H1 (cell line): ENCODE measurements at regions not wholly inside any gene's neighbourhood (a gene's known extent, or its start where the extent isn't known, plus 50 kb on each side); places are given as distances from the start of the nearest gene placed in this dataset.

Experiments
- CTCF ChIA-PET: fragments of 300-600 bp; sonication (Branson Sonifier 250); formaldehyde crosslinking; loops from one replicate; lab custom pipeline; 2021; ENCODE audit not compliant: partially characterized antibody; lab: Charles Lee
- POLR2A ChIA-PET: fragments of 300-600 bp; sonication (Branson Sonifier 250); formaldehyde crosslinking; loops from one replicate; lab custom pipeline; 2021; ENCODE audit warnings: inconsistent platforms; ENCODE audit not compliant: partially characterized antibody; lab: Charles Lee
- DNase-seq, 2 experiments: peaks; one replicate each; pipeline versions ENCODE4 v3.0.0 to v3.0.0-alpha.2; 2010 to 2022; ENCODE audit warnings: low spot score in 2 of 2, low read depth in 1 of 2, mixed read lengths in 1 of 2
- FAIRE-seq: peaks from 2 replicates; lab custom pipeline; 2011; peaks lifted over from hg19 to GRCh38; lab: Jason Lieb, UNC
- H2AFZ ChIP-seq: 2 replicates; pipeline ENCODE4 v1.8.1; 2012; ENCODE audit warnings: low read length, inconsistent platforms
- H2AK5ac ChIP-seq: 2 replicates; pipeline ENCODE4 v1.6.1; 2013; ENCODE audit warnings: low read depth, low read length
- H2BK120ac ChIP-seq: replicated peaks from 2 replicates; pipeline ENCODE3; 2013; ENCODE audit warnings: low read depth, low read length, inconsistent platforms
- H2BK12ac ChIP-seq: 2 replicates; pipeline ENCODE4 v1.6.1; 2013; ENCODE audit warnings: low read depth, low read length
- H2BK15ac ChIP-seq: 2 replicates; pipeline ENCODE4 v1.6.1; 2013; ENCODE audit warnings: low read length
- H2BK20ac ChIP-seq: 2 replicates; pipeline ENCODE4 v1.6.1; 2013; ENCODE audit warnings: low read length
- H2BK5ac ChIP-seq: 2 replicates; pipeline ENCODE4 v1.6.1; 2013; ENCODE audit warnings: low read depth, low read length
- H3K14ac ChIP-seq: 2 replicates; pipeline ENCODE4 v1.6.1; 2013; ENCODE audit warnings: inconsistent platforms; ENCODE audit not compliant: insufficient read length
- H3K18ac ChIP-seq: 2 replicates; pipeline ENCODE4 v1.6.1; 2013; ENCODE audit warnings: low read length; ENCODE audit errors: extremely low read depth
- H3K23ac ChIP-seq: 2 replicates; pipeline ENCODE4 v1.6.1; 2013; ENCODE audit warnings: inconsistent platforms; ENCODE audit not compliant: insufficient read length
- H3K23me2 ChIP-seq: 2 replicates; pipeline ENCODE4 v1.6.1; 2013; ENCODE audit warnings: low read depth, low read length
- H3K27ac ChIP-seq: 2 replicates; pipeline ENCODE4 v1.6.1; 2011; ENCODE audit warnings: low read depth, low read length, inconsistent platforms
- H3K27me3 ChIP-seq, 4 experiments: replicated peaks in 1 of 4; 1 replicate in 1 of 4; 2 replicates in 3 of 4; pipeline versions ENCODE4 v1.6.1 to v1.8.1; 2011 to 2013; ENCODE audit warnings: low read length in 3 of 4, mild to moderate bottlenecking in 3 of 4, inconsistent platforms in 2 of 4, mixed read lengths in 2 of 4, moderate library complexity in 1 of 4; ENCODE audit not compliant: control insufficient read depth in 3 of 4, insufficient read depth in 3 of 4; ENCODE audit errors: extremely low read depth in 1 of 4
- H3K36me3 ChIP-seq, 4 experiments: 2 replicates each; pipeline versions ENCODE4 v1.6.1 to v1.8.1; 2011 to 2013; ENCODE audit warnings: mild to moderate bottlenecking in 4 of 4, low read length in 3 of 4, moderate library complexity in 2 of 4, control low read depth in 1 of 4, inconsistent platforms in 1 of 4; ENCODE audit not compliant: insufficient read depth in 4 of 4, control insufficient read depth in 2 of 4
- H3K4ac ChIP-seq: replicated peaks from 2 replicates; pipeline ENCODE3; 2013; ENCODE audit warnings: low read length, low read depth, mixed read lengths, inconsistent platforms; ENCODE audit not compliant: insufficient read length
- H3K4me1 ChIP-seq, 4 experiments: replicated peaks in 1 of 4; 1 replicate in 1 of 4; 2 replicates in 3 of 4; pipeline versions ENCODE4 v1.6.1 to v1.8.1; 2011 to 2013; ENCODE audit warnings: low read length in 3 of 4, inconsistent platforms in 2 of 4, mixed read lengths in 1 of 4; ENCODE audit not compliant: insufficient read depth in 4 of 4, control insufficient read depth in 3 of 4
- H3K4me2 ChIP-seq, 2 experiments: 2 replicates each; pipeline versions ENCODE4 v1.6.1 to v1.8.1; 2011 to 2013; ENCODE audit warnings: low read depth in 2 of 2, low read length in 2 of 2, control low read depth in 1 of 2, inconsistent platforms in 1 of 2, mild to moderate bottlenecking in 1 of 2; ENCODE audit not compliant: insufficient read depth in 1 of 2
- H3K4me3 ChIP-seq, 4 experiments: fragments of 200-600, 300-600 bp in 1 of 4; sonication (generic), shearing (Covaris generic), sonication (Bioruptor Twin) in 1 of 4; 2 replicates each; pipeline versions ENCODE4 v1.5.1 to v1.8.1; 2011 to 2016; ENCODE audit warnings: low read length in 4 of 4, low read depth in 3 of 4, control low read depth in 2 of 4, inconsistent platforms in 2 of 4, mild to moderate bottlenecking in 2 of 4, mixed read lengths in 1 of 4, moderate library complexity in 1 of 4; ENCODE audit not compliant: insufficient read depth in 2 of 4; ENCODE audit errors: extremely low read depth in 1 of 4
- H3K56ac ChIP-seq: replicated peaks from 2 replicates; pipeline ENCODE3; 2013; ENCODE audit warnings: low read depth, mild to moderate bottlenecking, mixed read lengths, low read length, inconsistent platforms; ENCODE audit not compliant: insufficient read length
- H3K79me1 ChIP-seq: 2 replicates; pipeline ENCODE4 v1.6.1; 2013; ENCODE audit warnings: low read depth, low read length, control low read depth
- H3K79me2 ChIP-seq, 2 experiments: 2 replicates each; pipeline versions ENCODE4 v1.6.1 to v1.8.1; 2012 to 2013; ENCODE audit warnings: low read length in 2 of 2, mild to moderate bottlenecking in 2 of 2, inconsistent platforms in 1 of 2; ENCODE audit not compliant: insufficient read depth in 2 of 2, control insufficient read depth in 1 of 2
- H3K9ac ChIP-seq, 4 experiments: replicated peaks in 1 of 4; 1 replicate in 1 of 4; 2 replicates in 3 of 4; pipeline versions ENCODE4 v1.6.1 to v1.8.1; 2011 to 2013; ENCODE audit warnings: low read depth in 3 of 4, low read length in 3 of 4, control low read depth in 2 of 4, mild to moderate bottlenecking in 2 of 4, moderate library complexity in 2 of 4, inconsistent platforms in 1 of 4; ENCODE audit errors: extremely low read depth in 1 of 4
- H3K9me3 ChIP-seq, 2 experiments: 2 replicates each; pipeline versions ENCODE4 v1.6.1 to v1.8.1; 2012 to 2013; ENCODE audit warnings: mild to moderate bottlenecking in 2 of 2, moderate library complexity in 2 of 2, control low read depth in 1 of 2, inconsistent platforms in 1 of 2, low read depth in 1 of 2, low read length in 1 of 2, mixed read lengths in 1 of 2; ENCODE audit not compliant: insufficient read depth in 2 of 2
- H4K20me1 ChIP-seq, 2 experiments: replicated peaks in 1 of 2; 2 replicates each; pipeline versions ENCODE3 to v1.8.1; 2011 to 2013; ENCODE audit warnings: inconsistent platforms in 2 of 2, low read length in 2 of 2, mild to moderate bottlenecking in 1 of 2; ENCODE audit not compliant: insufficient read depth in 2 of 2, control insufficient read depth in 1 of 2
- H4K5ac ChIP-seq: 2 replicates; pipeline ENCODE4 v1.6.1; 2013; ENCODE audit warnings: low read length, low read depth, mixed read lengths, inconsistent platforms; ENCODE audit not compliant: insufficient read length
- H4K8ac ChIP-seq: 2 replicates; pipeline ENCODE4 v1.8.0; 2013; ENCODE audit warnings: mild to moderate bottlenecking, moderate library complexity, low read length, inconsistent platforms; ENCODE audit not compliant: insufficient read depth; ENCODE audit errors: extremely low read depth
- H4K91ac ChIP-seq: replicated peaks from 2 replicates; pipeline ENCODE3; 2013; ENCODE audit warnings: low read length, mixed read lengths, inconsistent platforms; ENCODE audit not compliant: insufficient read length
- ASH2L ChIP-seq: fragments of 200-600, 300-600 bp; sonication (generic); IDR thresholded peaks from one replicate; pipeline ENCODE4 v1.7.1; 2017; ENCODE audit warnings: low read length
- CHD2 ChIP-seq: IDR thresholded peaks from 2 replicates; pipeline ENCODE4 v1.6.1; 2012; ENCODE audit warnings: low read length, improper control_type of control experiment
- CREB1 ChIP-seq: IDR thresholded peaks from 2 replicates; pipeline ENCODE4 v1.6.1; 2012; ENCODE audit warnings: inconsistent platforms
- CTBP2 ChIP-seq: IDR thresholded peaks from 2 replicates; pipeline ENCODE4 v1.7.0; 2011; ENCODE audit warnings: borderline replicate concordance, mild to moderate bottlenecking, moderate library complexity, mixed read lengths, low read length; ENCODE audit not compliant: insufficient read depth, insufficient read length
- EP300 ChIP-seq, 2 experiments: IDR thresholded peaks; 1 replicate in 1 of 2; 2 replicates in 1 of 2; pipeline ENCODE4 v1.6.1; 2011 to 2012; ENCODE audit warnings: low read depth in 2 of 2, low read length in 2 of 2, mild to moderate bottlenecking in 2 of 2, borderline replicate concordance in 1 of 2, inconsistent platforms in 1 of 2, moderate library complexity in 1 of 2
- FOSL1 ChIP-seq: IDR thresholded peaks from 2 replicates; pipeline ENCODE4 v1.6.1; 2011; ENCODE audit warnings: mild to moderate bottlenecking, low read depth, low read length, moderate library complexity; ENCODE audit not compliant: insufficient read depth
- MAFK ChIP-seq: IDR thresholded peaks from 2 replicates; pipeline ENCODE4 v1.6.1; 2012; ENCODE audit warnings: low read depth, mild to moderate bottlenecking, improper control_type of control experiment, low read length
- POLR2A ChIP-seq, 2 experiments: IDR thresholded peaks; 1 replicate in 1 of 2; 2 replicates in 1 of 2; pipeline ENCODE4 v1.6.1; 2011; ENCODE audit warnings: low read depth in 2 of 2, low read length in 2 of 2, mild to moderate bottlenecking in 2 of 2; ENCODE audit errors: control extremely low read depth in 1 of 2
- RNF2 ChIP-seq: fragments of 200-900, 300-1000 bp; sonication (generic); IDR thresholded peaks from 2 replicates; pipeline ENCODE4 v1.7.1; 2016; ENCODE audit warnings: borderline replicate concordance, low read depth, mild to moderate bottlenecking, antibody characterized with exemption, low read length; ENCODE audit not compliant: poor library complexity, severe bottlenecking; ENCODE audit errors: missing control alignments
- SUZ12 ChIP-seq: fragments of 200-600 bp; sonication (generic); IDR thresholded peaks from 2 replicates; pipeline ENCODE4 v1.6.1; 2012; ENCODE audit warnings: mild to moderate bottlenecking, inconsistent platforms, low read length, moderate library complexity, mixed read lengths
- TAF1 ChIP-seq: IDR thresholded peaks from 2 replicates; pipeline ENCODE4 v1.6.1; 2011; ENCODE audit warnings: mild to moderate bottlenecking, low read depth, low read length
- TEAD4 ChIP-seq: IDR thresholded peaks from 2 replicates; pipeline ENCODE4 v1.6.1; 2012; ENCODE audit warnings: low read depth, low read length, inconsistent platforms, mixed read lengths
- WGBS, 2 experiments: shearing (Covaris generic) in 1 of 2; methylation state at CpG; one replicate each; pipeline versions ENCODE4 v1.1.6 to v1.1.7; 2013 to 2015; ENCODE audit warnings: low lambda C conversion rate in 2 of 2, mixed read lengths in 2 of 2, inconsistent platforms in 1 of 2, low coverage in 1 of 2, missing lambda C conversion rate in 1 of 2; ENCODE audit not compliant: insufficient replicate concordance in 2 of 2, insufficient coverage in 1 of 2, insufficient read length in 1 of 2; ENCODE audit errors: extremely low coverage in 1 of 2, missing lambda C conversion rate in 1 of 2; 5-methylcytosine and 5-hydroxymethylcytosine counted together

GRCh38 chr15:67968966-67969365, 85.1 kb upstream of the PIAS1 start:
- DNase-seq: no peak
- no peak overlapping the region for H3K27ac ChIP-seq
- no peak for FAIRE-seq
- no peaks in the 10 kb centered on the region for H3K79me1 ChIP-seq
- no peaks in the 10 kb centered on the region for H3K79me2 ChIP-seq
- H3K27me3 ChIP-seq: no peaks in the 10 kb centered on the region
- ChIA-PET CTCF (interaction anchor here (0.6 to 1.7 kb wide), 6 partner anchors 8 to 1094 kb away, joined by 3 to 6 read pairs (median 4); no protein-coding TSS in a partner anchor), POLR2A (interaction anchor here (1.1 to 1.4 kb wide), 2 partner anchors 19 to 106 kb away, joined by 3 to 4 read pairs; no protein-coding TSS in a partner anchor)
- H2BK15ac ChIP-seq: 0 out of 2 replicates have a peak overlapping the region, but pooled peaks have one; percentile 12
- H3K9ac ChIP-seq: no peak overlapping the region
- H3K14ac ChIP-seq: no peak overlapping the region
- H3K4me3 ChIP-seq: no peak overlapping the region
- no peaks in the 10 kb centered on the region for H4K20me1 ChIP-seq
- no peak overlapping the region for H2BK20ac ChIP-seq
- H3K18ac ChIP-seq: no peak overlapping the region
- peak overlapping the region in 1 of 2 experiments; percentile 79; a peak in 2 of 4 replicates for H3K4me2 ChIP-seq
- H3K56ac ChIP-seq: no peak overlapping the region
- no peak overlapping the region for H2BK5ac ChIP-seq
- H2BK12ac ChIP-seq: no peak overlapping the region
- H3K36me3 ChIP-seq: no peaks in the 10 kb centered on the region
- H3K9me3 ChIP-seq: no peaks in the 10 kb centered on the region
- H3K4me1 ChIP-seq: peaks cover 3 to 12% (median 9%) of the 10 kb centered on the region in 4 experiments
- no peak overlapping the region for H3K4ac ChIP-seq
- no peak overlapping the region for H4K91ac ChIP-seq
- H2AK5ac ChIP-seq: no peak overlapping the region
- peaks cover 9% of the 10 kb centered on the region; the same call in 1 of the 2 replicates for H3K23me2 ChIP-seq
- no peak overlapping the region for H4K5ac ChIP-seq
- 80% methylated on average over 3 of the region's 3 CpGs; no CpG with 5 or more reads in 1 of the 2 experiments for WGBS, 2 experiments
- H2BK120ac ChIP-seq: no peak overlapping the region
- no peak overlapping the region for H4K8ac ChIP-seq
- peak overlapping the region; percentile 89 for H2AFZ ChIP-seq
- no peak overlapping the region for H3K23ac ChIP-seq
- TF ChIP-seq ASH2L: no peak
- TF ChIP-seq SUZ12: no peak
- TF ChIP-seq POLR2A (IDR thresholded peaks at IDR 0.05; ENCODE audit: control extremely low read depth in 1 of 2, low read depth in 2 of 2, low read length in 2 of 2): no peak
- TF ChIP-seq CHD2: no peak
- no peak for TF ChIP-seq CTBP2
- no peak for TF ChIP-seq EP300 (IDR thresholded peaks at IDR 0.05; ENCODE audit: borderline replicate concordance in 1 of 2, low read depth in 2 of 2, low read length in 2 of 2)
- TF ChIP-seq FOSL1: no peak
- no peak for TF ChIP-seq RNF2
- no peak for TF ChIP-seq CREB1
- no peak for TF ChIP-seq TAF1
- no peak for TF ChIP-seq MAFK
- no peak for TF ChIP-seq TEAD4
